B cell (primary cell): ENCODE measurements at regions not wholly inside any gene's neighbourhood (a gene's known extent, or its start where the extent isn't known, plus 50 kb on each side); places are given as distances from the start of the nearest gene placed in this dataset.

Source experiments
- ATAC-seq: fragments of 200-7000 bp; cut with Tn5 transposase; one replicate; pipeline ENCODE4 v1.10.0; 2021; ENCODE audit warnings: low read depth, mild to moderate bottlenecking, moderate number of reproducible peaks, moderate library complexity
- CTCF ChIA-PET: fragments of 350-600 bp; sonication (Branson Sonifier 250); formaldehyde crosslinking; loops from one replicate; lab custom pipeline; 2021; ENCODE audit warnings: antibody characterized with exemption, inconsistent platforms; lab: Charles Lee
- POLR2A ChIA-PET: fragments of 350-600 bp; sonication (Branson Sonifier 250); formaldehyde crosslinking; loops from one replicate; lab custom pipeline; 2021; ENCODE audit warnings: antibody characterized with exemption; lab: Charles Lee
- DNase-seq: peaks from one replicate; pipeline ENCODE4 v3.0.0; 2013
- H2AFZ ChIP-seq: 2 replicates; pipeline ENCODE4 v1.6.1; 2012; ENCODE audit warnings: mild to moderate bottlenecking, low read depth, low read length; ENCODE audit not compliant: insufficient read depth, poor library complexity, severe bottlenecking
- H3K27ac ChIP-seq, 2 donors: 1 replicate in 1 of 2; 2 replicates in 1 of 2; pipeline ENCODE4 v1.5.1; 2012 to 2013; ENCODE audit warnings: low read length in 2 of 2, mild to moderate bottlenecking in 2 of 2, moderate library complexity in 1 of 2
- H3K27me3 ChIP-seq, 4 experiments: fragments of 200-600 bp in 1 of 4; sonication (generic) in 1 of 4; replicated peaks in 1 of 4; 1 replicate in 2 of 4; 2 replicates in 2 of 4; pipeline versions ENCODE4 v1.6.1 to v1.7.0; 2013 to 2016; ENCODE audit warnings: low read length in 3 of 4, mild to moderate bottlenecking in 2 of 4, mixed read lengths in 1 of 4, moderate library complexity in 1 of 4; ENCODE audit not compliant: insufficient read depth in 4 of 4, control insufficient read depth in 3 of 4; ENCODE audit errors: control extremely low read depth in 1 of 4
- H3K36me3 ChIP-seq, 2 experiments: replicated peaks in 1 of 2; 1 replicate in 1 of 2; 2 replicates in 1 of 2; pipeline versions ENCODE4 v1.6.1 to v1.7.1; 2013; ENCODE audit warnings: low read length in 1 of 2; ENCODE audit not compliant: insufficient read depth in 2 of 2, control insufficient read depth in 1 of 2; ENCODE audit errors: control extremely low read depth in 1 of 2, extremely low read depth in 1 of 2
- H3K4me1 ChIP-seq, 2 donors: fragments of 200-600 bp in 1 of 2; sonication (generic) in 1 of 2; 1 replicate in 1 of 2; 2 replicates in 1 of 2; pipeline versions ENCODE4 v1.5.1 to v1.6.1; 2013 to 2017; ENCODE audit warnings: low read length in 2 of 2; ENCODE audit not compliant: control insufficient read depth in 2 of 2, insufficient read depth in 2 of 2
- H3K4me2 ChIP-seq: replicated peaks from 2 replicates; pipeline ENCODE3; 2012; ENCODE audit warnings: mild to moderate bottlenecking, low read depth, low read length; ENCODE audit not compliant: poor library complexity, severe bottlenecking
- H3K4me3 ChIP-seq, 5 experiments: fragments of 200-600 bp in 1 of 5; sonication (generic) in 1 of 5; 1 replicate in 3 of 5; 2 replicates in 2 of 5; pipeline versions ENCODE4 v1.5.1 to v1.7.0; 2011 to 2016; ENCODE audit warnings: low read length in 4 of 5, mild to moderate bottlenecking in 4 of 5, low read depth in 2 of 5, control low read depth in 1 of 5, moderate library complexity in 1 of 5; ENCODE audit not compliant: insufficient read depth in 1 of 5; ENCODE audit errors: control extremely low read depth in 1 of 5, extremely low read depth in 1 of 5
- H3K79me2 ChIP-seq: fragments of 200-600 bp; sonication (generic); one replicate; pipeline ENCODE4 v1.6.0; 2016; ENCODE audit warnings: low read length; ENCODE audit not compliant: control insufficient read depth, insufficient read depth
- H3K9ac ChIP-seq: fragments of 200-600 bp; sonication (generic); 2 replicates; pipeline ENCODE4 v1.6.1; 2017; ENCODE audit warnings: mild to moderate bottlenecking, low read length, moderate library complexity
- H3K9me3 ChIP-seq, 3 donors: one replicate each; pipeline versions ENCODE4 v1.6.1 to v1.7.1; 2013; ENCODE audit warnings: low read length in 2 of 3; ENCODE audit not compliant: control insufficient read depth in 2 of 3, insufficient read depth in 1 of 3; ENCODE audit errors: control extremely low read depth in 1 of 3
- H4K20me1 ChIP-seq: 2 replicates; pipeline ENCODE4 v1.6.0; 2012; ENCODE audit warnings: mild to moderate bottlenecking, low read length; ENCODE audit not compliant: insufficient read depth, control insufficient read depth, poor library complexity, severe bottlenecking
- H3K27ac Mint-ChIP-seq: one replicate; pipeline ENCODE4 v1.8.0; 2021; ENCODE audit warnings: mixed read lengths
- H3K27me3 Mint-ChIP-seq: one replicate; pipeline ENCODE4 v1.8.0; 2021; ENCODE audit warnings: mixed read lengths
- H3K4me1 Mint-ChIP-seq: one replicate; pipeline ENCODE4 v1.8.0; 2021; ENCODE audit warnings: mixed read lengths
- H3K4me3 Mint-ChIP-seq: one replicate; pipeline ENCODE4 v1.8.0; 2021; ENCODE audit warnings: mixed read lengths
- H3K9me3 Mint-ChIP-seq: one replicate; pipeline ENCODE4 v1.8.0; 2022; ENCODE audit warnings: mixed read lengths; ENCODE audit not compliant: insufficient read depth
- CTCF ChIP-seq: fragments of 200-600 bp; IDR thresholded peaks from one replicate; pipeline ENCODE4 v1.8.0; 2022; ENCODE audit warnings: antibody characterized with exemption, mild to moderate bottlenecking
- EZH2 ChIP-seq: IDR thresholded peaks from 2 replicates; pipeline ENCODE4 v1.6.1; 2012; ENCODE audit warnings: borderline replicate concordance, low read depth, mild to moderate bottlenecking, moderate library complexity, low read length; ENCODE audit not compliant: insufficient read depth, poor library complexity, severe bottlenecking
- WGBS: methylation state at CpG from one replicate; pipeline ENCODE4 v1.1.5; 2013; ENCODE audit warnings: missing lambda C conversion rate; ENCODE audit not compliant: insufficient coverage; 5-methylcytosine and 5-hydroxymethylcytosine counted together
- intact Hi-C: fragments of 100-400 bp; cut with micrococcal nuclease; formaldehyde crosslinking; loops from one replicate; pipeline ENCODE4 v1.10.0; 2022

GRCh38 chr14:37936971-37937370 lies 270.7 kb upstream of the SSTR1 start:
- Histone ChIP-seq H3K4me2 (no peak overlapping the region), H3K9me3 (peaks cover 0 to 2% (median 0%) of the 10 kb centered on the region in 3 donors), H3K9ac (no peak overlapping the region), H2AFZ (no peak overlapping the region), H3K4me3 (no peak overlapping the region), H3K4me1 (no peaks in the 10 kb centered on the region), H3K79me2 (no peaks in the 10 kb centered on the region), H3K27me3 (no peaks in the 10 kb centered on the region), H3K27ac (no peak overlapping the region), H3K36me3 (no peaks in the 10 kb centered on the region), H4K20me1 (no peaks in the 10 kb centered on the region)
- TF ChIP-seq EZH2 (no peak), CTCF (no peak)
- no peak overlapping the region for H3K4me3 Mint-ChIP-seq
- POLR2A ChIA-PET, result no interaction called here
- CTCF ChIA-PET, result no interaction called here
- peaks cover 6% of the 10 kb centered on the region for H3K9me3 Mint-ChIP-seq
- WGBS, result 62% methylated on average over 2 of the region's 2 CpGs
- no peak for ATAC-seq
- no peak for DNase-seq
- H3K4me1 Mint-ChIP-seq, result no peaks in the 10 kb centered on the region
- H3K27me3 Mint-ChIP-seq, result no peaks in the 10 kb centered on the region
- no peak overlapping the region for H3K27ac Mint-ChIP-seq
- intact Hi-C loops, result no loop called here

GRCh38 chr14:37939442-37940028 lies 268.2 kb upstream of the SSTR1 start:
- H3K27me3 Mint-ChIP-seq, result no peaks in the 10 kb centered on the region
- H3K79me2 ChIP-seq, result no peaks in the 10 kb centered on the region
- POLR2A ChIA-PET, result no interaction called here

More at GRCh38 chr14:37939442-37940028, 268.2 kb upstream of the SSTR1 start:
- intact Hi-C loops, result no loop called here
- TF ChIP-seq EZH2, result no peak
- H3K4me2 ChIP-seq, result no peak overlapping the region
- no peaks in the 10 kb centered on the region for H3K36me3 ChIP-seq
- no peak overlapping the region for H3K27ac ChIP-seq
- no peaks in the 10 kb centered on the region for H3K4me1 Mint-ChIP-seq
- H3K27me3 ChIP-seq, result no peaks in the 10 kb centered on the region
- H3K9me3 ChIP-seq, result no peaks in the 10 kb centered on the region
- H4K20me1 ChIP-seq, result no peaks in the 10 kb centered on the region
- CTCF ChIA-PET, result no interaction called here
- no CpG with 5 or more reads among the region's 6 CpGs for WGBS
- ATAC-seq, result no peak
- H3K9ac ChIP-seq, result no peak overlapping the region
- H3K9me3 Mint-ChIP-seq, result peaks cover 3% of the 10 kb centered on the region
- DNase-seq, result no peak
- H3K27ac Mint-ChIP-seq, result no peak overlapping the region
- no peak overlapping the region for H3K4me3 Mint-ChIP-seq
- no peak overlapping the region for H2AFZ ChIP-seq
- no peaks in the 10 kb centered on the region for H3K4me1 ChIP-seq
- H3K4me3 ChIP-seq, result no peak overlapping the region
